ENCODE measurements at regions not wholly inside any gene's neighbourhood (a gene's known extent, or its start where the extent isn't known, plus 50 kb on each side); places are given as distances from the start of the nearest gene placed in this dataset.

- H3K36me3 Mint-ChIP-seq = no peaks in the 10 kb centered on the region
- H3K4me1 ChIP-seq (ENCODE audit: insufficient read depth, low read length) = no peaks in the 10 kb centered on the region
- peaks cover 4 to 13% (median 7%) of the 10 kb centered on the region in 5 donors for H3K9me3 Mint-ChIP-seq
- ChIA-PET POLR2A (no interaction called here), CTCF (no interaction called here)
- peaks cover 9 to 29% of the 10 kb centered on the region in 2 donors for H3K27me3 Mint-ChIP-seq
- H3K9me3 ChIP-seq (ENCODE audit: low read length) = no peaks in the 10 kb centered on the region
- H3K4me3 Mint-ChIP-seq = no peak overlapping the region
- no peaks in the 10 kb centered on the region for H3K4me1 Mint-ChIP-seq
- no peaks in the 10 kb centered on the region for H3K36me3 ChIP-seq (ENCODE audit: insufficient read depth, low read length)
- H3K4me3 ChIP-seq (ENCODE audit: low read length) = no peak overlapping the region
- no peak overlapping the region for H3K27ac Mint-ChIP-seq
- H3K27ac ChIP-seq (ENCODE audit: low read depth, low read length) = no peak overlapping the region
- no peak for DNase-seq
- H3K27me3 ChIP-seq (ENCODE audit: insufficient read depth, low read length, poor library complexity, severe bottlenecking) = no peaks in the 10 kb centered on the region
Measured at GRCh38 chr20:24779131-24779530, 169.9 kb upstream of the CST7 start.

GRCh38 chr20:24779946-24780345 lies 169.1 kb upstream of the CST7 start:
- Mint-ChIP-seq H3K27ac (no peak overlapping the region), H3K4me1 (peaks cover 0 to 4% (median 0%) of the 10 kb centered on the region in 3 donors), H3K36me3 (no peaks in the 10 kb centered on the region), H3K4me3 (no peak overlapping the region), H3K9me3 (peaks cover 1 to 7% (median 4%) of the 10 kb centered on the region in 5 donors), H3K27me3 (peaks cover 7 to 29% of the 10 kb centered on the region in 2 donors)
- Histone ChIP-seq H3K27me3 (ENCODE audit: insufficient read depth, low read length, poor library complexity, severe bottlenecking) (no peaks in the 10 kb centered on the region), H3K27ac (ENCODE audit: low read depth, low read length) (no peak overlapping the region), H3K36me3 (ENCODE audit: insufficient read depth, low read length) (no peaks in the 10 kb centered on the region), H3K4me1 (ENCODE audit: insufficient read depth, low read length) (no peaks in the 10 kb centered on the region), H3K9me3 (ENCODE audit: low read length) (no peaks in the 10 kb centered on the region), H3K4me3 (ENCODE audit: low read length) (no peak overlapping the region)
- POLR2A ChIA-PET = no interaction called here
- no peak for DNase-seq
- CTCF ChIA-PET = no interaction called here

- H3K36me3 Mint-ChIP-seq = no peaks in the 10 kb centered on the region
- H3K27ac Mint-ChIP-seq = no peak overlapping the region
- H3K9me3 Mint-ChIP-seq = no peaks in the 10 kb centered on the region
- no peaks in the 10 kb centered on the region for H3K27me3 ChIP-seq (ENCODE audit: insufficient read depth, low read length, poor library complexity, severe bottlenecking)
- CTCF ChIA-PET = no interaction called here
- no peak for DNase-seq
- no peaks in the 10 kb centered on the region for H3K4me1 ChIP-seq (ENCODE audit: insufficient read depth, low read length)
- no peaks in the 10 kb centered on the region for H3K9me3 ChIP-seq (ENCODE audit: low read length)
- peaks cover 7 to 25% of the 10 kb centered on the region in 2 donors for H3K27me3 Mint-ChIP-seq
- no peak overlapping the region for H3K4me3 Mint-ChIP-seq
- POLR2A ChIA-PET = no interaction called here
- H3K36me3 ChIP-seq (ENCODE audit: insufficient read depth, low read length) = no peaks in the 10 kb centered on the region
- H3K4me1 Mint-ChIP-seq = peaks cover 0 to 4% (median 0%) of the 10 kb centered on the region in 3 donors
- no peak overlapping the region for H3K4me3 ChIP-seq (ENCODE audit: low read length)
- no peak overlapping the region for H3K27ac ChIP-seq (ENCODE audit: low read depth, low read length)
Measured at GRCh38 chr20:24780674-24781417, 168.2 kb upstream of the CST7 start.

- H3K27me3 Mint-ChIP-seq = peaks cover 5 to 20% of the 10 kb centered on the region in 2 donors
- H3K4me1 Mint-ChIP-seq = peaks cover 0 to 4% (median 0%) of the 10 kb centered on the region in 3 donors
- H3K36me3 Mint-ChIP-seq = no peaks in the 10 kb centered on the region
- H3K9me3 Mint-ChIP-seq = no peaks in the 10 kb centered on the region
- H3K27ac Mint-ChIP-seq = no peak overlapping the region
- POLR2A ChIA-PET = no interaction called here
- Histone ChIP-seq H3K36me3 (ENCODE audit: insufficient read depth, low read length) (no peaks in the 10 kb centered on the region), H3K4me3 (ENCODE audit: low read length) (no peak overlapping the region), H3K27ac (ENCODE audit: low read depth, low read length) (no peak overlapping the region), H3K4me1 (ENCODE audit: insufficient read depth, low read length) (no peaks in the 10 kb centered on the region), H3K9me3 (ENCODE audit: low read length) (no peaks in the 10 kb centered on the region), H3K27me3 (ENCODE audit: insufficient read depth, low read length, poor library complexity, severe bottlenecking) (no peaks in the 10 kb centered on the region)
- DNase-seq = no peak
- CTCF ChIA-PET = no interaction called here
- H3K4me3 Mint-ChIP-seq = no peak overlapping the region
Measured at GRCh38 chr20:24781418-24781980, 167.6 kb upstream of the CST7 start.

- no peaks in the 10 kb centered on the region for H3K27me3 ChIP-seq (ENCODE audit: insufficient read depth, low read length, poor library complexity, severe bottlenecking)
- no peaks in the 10 kb centered on the region for H3K9me3 Mint-ChIP-seq
- no peaks in the 10 kb centered on the region for H3K36me3 Mint-ChIP-seq
- POLR2A ChIA-PET = no interaction called here
- H3K27ac Mint-ChIP-seq = no peak overlapping the region
- CTCF ChIA-PET = no interaction called here
- H3K9me3 ChIP-seq (ENCODE audit: low read length) = no peaks in the 10 kb centered on the region
- no peak overlapping the region for H3K4me3 Mint-ChIP-seq
- H3K27me3 Mint-ChIP-seq = peaks cover 1 to 15% of the 10 kb centered on the region in 2 donors
- no peak overlapping the region for H3K4me3 ChIP-seq (ENCODE audit: low read length)
- no peak overlapping the region for H3K27ac ChIP-seq (ENCODE audit: low read depth, low read length)
- no peak for DNase-seq
- no peaks in the 10 kb centered on the region for H3K36me3 ChIP-seq (ENCODE audit: insufficient read depth, low read length)
- no peaks in the 10 kb centered on the region for H3K4me1 ChIP-seq (ENCODE audit: insufficient read depth, low read length)
- peaks cover 0 to 4% (median 0%) of the 10 kb centered on the region in 3 donors for H3K4me1 Mint-ChIP-seq
Measured at GRCh38 chr20:24782301-24782700, 166.8 kb upstream of the CST7 start.

GRCh38 chr20:24782801-24783630 lies 166.1 kb upstream of the CST7 start:
- peak overlapping the region in 1 of 8 donors; percentile 43 for H3K27ac Mint-ChIP-seq
- H3K4me3 Mint-ChIP-seq = no peak overlapping the region
- ChIA-PET CTCF (no interaction called here), POLR2A (no interaction called here)
- Histone ChIP-seq H3K4me1 (ENCODE audit: insufficient read depth, low read length) (no peaks in the 10 kb centered on the region), H3K9me3 (ENCODE audit: low read length) (no peaks in the 10 kb centered on the region), H3K4me3 (ENCODE audit: low read length) (no peak overlapping the region), H3K36me3 (ENCODE audit: insufficient read depth, low read length) (no peaks in the 10 kb centered on the region), H3K27me3 (ENCODE audit: insufficient read depth, low read length, poor library complexity, severe bottlenecking) (no peaks in the 10 kb centered on the region), H3K27ac (ENCODE audit: low read depth, low read length) (no peak overlapping the region)
- DNase-seq = no peak
- no peaks in the 10 kb centered on the region for H3K36me3 Mint-ChIP-seq
- peaks cover 0 to 4% (median 0%) of the 10 kb centered on the region in 3 donors for H3K4me1 Mint-ChIP-seq
- no peaks in the 10 kb centered on the region for H3K9me3 Mint-ChIP-seq
- H3K27me3 Mint-ChIP-seq = peaks cover 1 to 11% of the 10 kb centered on the region in 2 donors

- ChIA-PET POLR2A (no interaction called here), CTCF (no interaction called here)
- Histone ChIP-seq H3K27ac (ENCODE audit: low read depth, low read length) (no peak overlapping the region), H3K27me3 (ENCODE audit: insufficient read depth, low read length, poor library complexity, severe bottlenecking) (no peaks in the 10 kb centered on the region), H3K4me3 (ENCODE audit: low read length) (no peak overlapping the region), H3K36me3 (ENCODE audit: insufficient read depth, low read length) (no peaks in the 10 kb centered on the region), H3K9me3 (ENCODE audit: low read length) (no peaks in the 10 kb centered on the region), H3K4me1 (ENCODE audit: insufficient read depth, low read length) (no peaks in the 10 kb centered on the region)
- no peaks in the 10 kb centered on the region for H3K36me3 Mint-ChIP-seq
- DNase-seq = peak in 1 of 5 donors; percentile 5
- no peaks in the 10 kb centered on the region for H3K9me3 Mint-ChIP-seq
- H3K4me1 Mint-ChIP-seq = peaks cover 0 to 4% (median 0%) of the 10 kb centered on the region in 3 donors
- H3K4me3 Mint-ChIP-seq = no peak overlapping the region
- H3K27me3 Mint-ChIP-seq = peaks cover 1 to 11% of the 10 kb centered on the region in 2 donors
- peak overlapping the region in 1 of 8 donors; percentile 89 for H3K27ac Mint-ChIP-seq
Measured at GRCh38 chr20:24783631-24784492, 165.2 kb upstream of the CST7 start.
